CD4-positive, alpha-beta T cell treated with Interleukin-15 for 4 hours (primary cell): ENCODE measurements at regions not wholly inside any gene's neighbourhood (a gene's known extent, or its start where the extent isn't known, plus 50 kb on each side); places are given as distances from the start of the nearest gene placed in this dataset.

Source experiments
- DNase-seq: peaks from one replicate; pipeline ENCODE4 v3.0.0-alpha.2; 2020; ENCODE audit warnings: low spot score

- no peak for DNase-seq
Measured at GRCh38 chr6:139514819-139515218, 140.4 kb upstream of the CITED2 start.

- DNase-seq, result no peak
Measured at GRCh38 chr6:139510040-139510790, 135.8 kb upstream of the CITED2 start.

- DNase-seq, result no peak
Measured at GRCh38 chr6:139509167-139509566, 134.7 kb upstream of the CITED2 start.

- no peak for DNase-seq
Measured at GRCh38 chr6:139508576-139508975, 134.1 kb upstream of the CITED2 start.

GRCh38 chr6:139508023-139508422, 133.6 kb upstream of the CITED2 start:
- DNase-seq, result no peak

- no peak for DNase-seq
Measured at GRCh38 chr6:139500977-139501376, 126.5 kb upstream of the CITED2 start.

GRCh38 chr6:139498715-139499114, 124.3 kb upstream of the CITED2 start:
- DNase-seq, result no peak

- no peak for DNase-seq
Measured at GRCh38 chr6:139497345-139497961, 123.0 kb upstream of the CITED2 start.

GRCh38 chr6:139496654-139497344, 122.4 kb upstream of the CITED2 start:
- DNase-seq, result no peak

- DNase-seq, result no peak
Measured at GRCh38 chr6:139494376-139494990, 120.0 kb upstream of the CITED2 start.

GRCh38 chr6:139490482-139490881, 116.0 kb upstream of the CITED2 start:
- peak; percentile 39 for DNase-seq

GRCh38 chr6:139486476-139486799, 112.0 kb upstream of the CITED2 start:
- no peak for DNase-seq

- no peak for DNase-seq
Measured at GRCh38 chr6:139485742-139486475, 111.5 kb upstream of the CITED2 start.

- no peak for DNase-seq
Measured at GRCh38 chr6:139485185-139485584, 110.7 kb upstream of the CITED2 start.

GRCh38 chr6:139483079-139483478, 108.6 kb upstream of the CITED2 start:
- no peak for DNase-seq

- no peak for DNase-seq
Measured at GRCh38 chr6:139482287-139482686, 107.8 kb upstream of the CITED2 start.

- DNase-seq, result no peak
Measured at GRCh38 chr6:139480356-139481165, 106.1 kb upstream of the CITED2 start.

GRCh38 chr6:139479433-139480222, 105.2 kb upstream of the CITED2 start:
- DNase-seq, result no peak

- DNase-seq, result no peak
Measured at GRCh38 chr6:139475646-139476045, 101.2 kb upstream of the CITED2 start.

GRCh38 chr6:139475241-139475640, 100.8 kb upstream of the CITED2 start:
- no peak for DNase-seq
